IPS DF 6.9 (cell line): ENCODE measurements at regions not wholly inside any gene's neighbourhood (a gene's known extent, or its start where the extent isn't known, plus 50 kb on each side); places are given as distances from the start of the nearest gene placed in this dataset.

Source experiments
- DNase-seq: peaks from one replicate; pipeline ENCODE4 v3.0.0-alpha.2; 2013; ENCODE audit warnings: low read depth, low spot score
- H3K27ac ChIP-seq: one replicate; pipeline ENCODE4 v1.5.1; 2013; ENCODE audit warnings: low read length, control low read depth
- H3K27me3 ChIP-seq: 2 replicates; pipeline ENCODE4 v1.6.1; 2013; ENCODE audit warnings: mild to moderate bottlenecking, low read length; ENCODE audit not compliant: control insufficient read depth, insufficient read depth
- H3K36me3 ChIP-seq: 2 replicates; pipeline ENCODE4 v1.6.1; 2013; ENCODE audit warnings: low read length; ENCODE audit not compliant: control insufficient read depth, insufficient read depth
- H3K4me1 ChIP-seq: 2 replicates; pipeline ENCODE4 v1.6.1; 2013; ENCODE audit warnings: low read length; ENCODE audit not compliant: control insufficient read depth, insufficient read depth
- H3K4me3 ChIP-seq: 2 replicates; pipeline ENCODE4 v1.5.1; 2013; ENCODE audit warnings: mild to moderate bottlenecking, low read length
- H3K9me3 ChIP-seq: 2 replicates; pipeline ENCODE4 v1.6.1; 2013; ENCODE audit warnings: low read length, inconsistent platforms; ENCODE audit not compliant: control insufficient read depth, insufficient read depth
- WGBS: extraction: QIAGEN DNeasy Blood & Tissue Kit; methylation state at CpG from one replicate; pipeline ENCODE4 v1.1.7; 2013; ENCODE audit warnings: mixed read lengths, missing lambda C conversion rate; ENCODE audit not compliant: insufficient read length, insufficient coverage; 5-methylcytosine and 5-hydroxymethylcytosine counted together

DNA sequence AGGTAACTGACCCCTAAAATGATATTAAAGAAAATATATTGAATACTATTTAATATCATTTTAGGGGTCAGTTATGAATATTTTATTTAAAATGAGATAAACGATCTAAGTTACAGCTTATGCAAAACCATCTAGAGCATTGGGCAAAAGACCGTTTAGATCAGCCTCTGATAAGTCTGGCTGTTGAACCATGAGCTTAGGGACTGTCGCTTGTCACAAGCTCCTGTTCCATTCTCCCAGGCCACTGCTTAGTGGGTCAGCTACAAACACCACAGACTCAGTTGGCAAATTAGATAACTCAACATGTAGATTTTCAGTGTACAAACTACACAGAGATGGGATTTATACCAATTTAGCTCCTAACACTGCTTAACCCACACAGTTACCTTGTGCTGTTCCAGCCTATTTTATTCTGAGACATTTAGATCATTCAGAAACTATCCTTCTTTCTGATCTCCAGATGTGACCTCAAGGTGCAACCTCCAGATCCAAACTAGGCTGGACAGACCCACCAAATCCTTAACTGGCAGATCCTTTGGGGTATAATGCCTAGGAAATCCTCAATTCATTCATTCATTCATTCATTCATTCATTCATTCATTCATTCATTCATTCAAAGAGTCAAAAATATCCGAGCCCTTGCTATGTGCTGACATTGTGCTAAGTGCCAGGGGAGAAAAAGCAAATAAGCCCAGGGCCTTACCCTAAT, 82.8 kb downstream of the HRH4 start:
- H3K4me1 ChIP-seq = no peaks in the 10 kb centered on the region
- no peak overlapping the region for H3K27ac ChIP-seq
- DNase-seq = no peak
- no peaks in the 10 kb centered on the region for H3K27me3 ChIP-seq
- H3K4me3 ChIP-seq = no peak overlapping the region
- H3K9me3 ChIP-seq = no peaks in the 10 kb centered on the region
- H3K36me3 ChIP-seq = no peaks in the 10 kb centered on the region
- WGBS = no CpG with 5 or more reads among the region's 4 CpGs

DNA sequence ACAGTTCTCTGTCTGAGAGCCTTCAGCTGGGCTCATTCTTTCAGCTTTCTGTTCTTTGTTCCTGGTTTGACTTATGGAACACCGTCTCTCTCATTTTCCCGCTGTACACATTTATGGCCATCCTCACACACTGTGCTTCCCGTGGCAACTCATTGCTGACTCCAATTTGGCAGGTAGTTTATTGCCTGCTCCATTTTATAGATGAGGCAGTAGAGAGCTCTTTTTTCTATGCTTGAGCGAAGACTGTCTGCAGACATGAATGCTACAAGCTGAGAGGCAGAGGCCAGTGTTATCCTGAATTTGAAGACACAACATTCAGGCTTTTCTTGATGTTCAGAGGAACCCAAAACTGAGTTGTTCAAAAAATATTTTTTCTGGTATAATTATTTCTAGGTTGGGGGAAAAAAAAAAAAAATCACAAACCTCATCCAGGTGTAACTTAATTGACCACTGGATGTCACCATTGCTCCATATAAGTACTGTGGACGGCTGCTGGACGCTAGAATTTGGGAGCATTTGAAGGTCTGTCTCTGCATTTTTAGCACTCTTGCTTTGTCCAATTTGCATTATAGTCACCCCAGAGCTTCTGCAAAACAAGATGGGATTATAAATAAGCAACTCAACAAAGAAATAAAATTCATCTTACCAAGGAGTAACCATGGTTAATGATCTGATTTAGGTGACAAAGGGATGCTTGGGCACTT, 83.5 kb downstream of the HRH4 start:
- no peaks in the 10 kb centered on the region for H3K9me3 ChIP-seq
- no peak overlapping the region for H3K4me3 ChIP-seq
- no peak overlapping the region for H3K27ac ChIP-seq
- no peaks in the 10 kb centered on the region for H3K4me1 ChIP-seq
- H3K27me3 ChIP-seq = no peaks in the 10 kb centered on the region
- WGBS = no CpG with 5 or more reads among the region's 6 CpGs
- no peak for DNase-seq
- H3K36me3 ChIP-seq = no peaks in the 10 kb centered on the region

DNA sequence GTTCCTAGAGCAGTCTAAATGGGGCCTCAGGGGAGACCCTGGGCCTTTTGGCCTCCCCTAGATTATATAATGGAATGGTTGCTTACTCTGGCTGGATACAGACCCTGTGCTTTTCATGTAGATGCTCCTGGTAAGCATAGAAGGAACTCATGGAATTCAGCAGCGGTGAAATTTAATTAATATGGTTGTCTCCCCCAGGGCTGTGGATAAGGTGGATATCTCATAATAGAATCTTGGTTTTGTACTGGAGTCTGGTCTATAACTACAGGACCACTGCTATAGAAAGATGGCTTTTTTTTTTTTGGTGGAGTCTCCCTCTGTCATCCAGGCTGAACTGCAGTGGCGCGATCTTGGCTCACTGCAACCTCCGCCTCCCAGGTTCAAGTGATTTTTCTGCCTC, 84.5 kb downstream of the HRH4 start:
- Histone ChIP-seq H3K4me1 (no peaks in the 10 kb centered on the region), H3K27me3 (no peaks in the 10 kb centered on the region), H3K27ac (no peak overlapping the region), H3K36me3 (no peaks in the 10 kb centered on the region), H3K9me3 (no peaks in the 10 kb centered on the region), H3K4me3 (no peak overlapping the region)
- WGBS = no CpG with 5 or more reads among the region's 4 CpGs
- DNase-seq = no peak

DNA sequence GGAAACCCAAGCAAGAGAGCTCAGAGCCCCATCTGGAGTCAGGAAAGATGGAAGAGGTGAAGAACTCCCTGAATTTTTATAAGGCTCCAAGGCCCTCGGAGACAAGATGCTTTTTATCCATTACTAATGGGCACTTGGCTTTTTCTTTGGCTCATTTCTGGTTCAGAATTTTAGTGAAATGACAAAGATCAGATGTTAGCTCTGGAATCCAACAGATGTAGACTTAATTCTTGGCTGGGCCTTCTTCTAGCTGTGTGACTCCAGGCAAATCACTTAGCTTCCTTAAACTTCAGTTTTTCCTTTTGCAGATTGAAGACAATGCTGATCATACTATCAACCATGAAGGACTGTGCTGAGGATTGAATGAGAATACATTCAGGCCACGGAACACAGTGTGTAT, 85.2 kb downstream of the HRH4 start:
- H3K4me1 ChIP-seq = no peaks in the 10 kb centered on the region
- H3K9me3 ChIP-seq = no peaks in the 10 kb centered on the region
- no peak overlapping the region for H3K4me3 ChIP-seq
- H3K36me3 ChIP-seq = no peaks in the 10 kb centered on the region
- H3K27ac ChIP-seq = no peak overlapping the region
- no peak for DNase-seq
- WGBS = no CpG with 5 or more reads among the region's 2 CpGs
- H3K27me3 ChIP-seq = no peaks in the 10 kb centered on the region

DNA sequence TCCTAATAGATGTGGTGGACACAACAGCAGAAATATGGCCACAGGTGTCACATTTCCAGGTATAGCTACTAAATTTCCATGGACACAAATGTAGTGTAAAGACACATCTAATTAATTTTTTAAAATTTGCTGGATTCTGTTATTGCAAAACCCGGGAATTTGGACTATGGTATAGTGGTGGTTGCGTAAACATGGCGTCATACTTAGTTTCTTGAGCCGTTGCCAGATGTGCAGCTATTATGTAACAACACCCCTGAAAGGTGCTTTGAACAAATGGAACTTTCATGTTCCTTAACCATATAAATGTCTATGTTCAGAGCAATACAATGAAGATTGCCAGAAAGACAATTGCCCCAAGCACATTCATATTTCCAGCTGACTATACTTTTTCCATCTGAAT, 85.9 kb downstream of the HRH4 start:
- no peak for DNase-seq
- no peaks in the 10 kb centered on the region for H3K27me3 ChIP-seq
- H3K9me3 ChIP-seq = no peaks in the 10 kb centered on the region
- no peak overlapping the region for H3K4me3 ChIP-seq
- no CpG with 5 or more reads among the region's 4 CpGs for WGBS
- no peaks in the 10 kb centered on the region for H3K36me3 ChIP-seq
- H3K27ac ChIP-seq = no peak overlapping the region
- H3K4me1 ChIP-seq = no peaks in the 10 kb centered on the region

DNA sequence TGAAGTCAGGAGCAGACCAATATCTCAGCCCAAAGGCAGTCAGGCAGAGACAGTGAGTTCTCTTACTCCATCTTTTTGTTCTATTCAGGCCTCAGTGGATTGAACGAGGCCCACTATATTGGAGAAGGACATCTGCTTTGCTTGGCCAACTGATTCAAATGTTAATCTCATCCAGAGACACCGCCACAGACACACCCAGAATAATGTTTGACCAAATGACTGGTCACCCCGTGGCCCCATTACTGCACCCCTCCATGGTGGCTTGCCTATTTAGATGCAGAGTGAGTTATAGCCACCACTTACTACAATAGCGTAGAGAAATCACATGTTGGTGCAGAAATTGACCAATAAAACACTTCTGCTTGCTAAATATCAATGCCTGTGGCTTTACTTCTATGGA, 88.1 kb downstream of the HRH4 start:
- no CpG with 5 or more reads among the region's 4 CpGs for WGBS
- H3K36me3 ChIP-seq = no peaks in the 10 kb centered on the region
- H3K9me3 ChIP-seq = no peaks in the 10 kb centered on the region
- no peak for DNase-seq
- no peak overlapping the region for H3K4me3 ChIP-seq
- no peak overlapping the region for H3K27ac ChIP-seq
- no peaks in the 10 kb centered on the region for H3K27me3 ChIP-seq
- no peaks in the 10 kb centered on the region for H3K4me1 ChIP-seq

DNA sequence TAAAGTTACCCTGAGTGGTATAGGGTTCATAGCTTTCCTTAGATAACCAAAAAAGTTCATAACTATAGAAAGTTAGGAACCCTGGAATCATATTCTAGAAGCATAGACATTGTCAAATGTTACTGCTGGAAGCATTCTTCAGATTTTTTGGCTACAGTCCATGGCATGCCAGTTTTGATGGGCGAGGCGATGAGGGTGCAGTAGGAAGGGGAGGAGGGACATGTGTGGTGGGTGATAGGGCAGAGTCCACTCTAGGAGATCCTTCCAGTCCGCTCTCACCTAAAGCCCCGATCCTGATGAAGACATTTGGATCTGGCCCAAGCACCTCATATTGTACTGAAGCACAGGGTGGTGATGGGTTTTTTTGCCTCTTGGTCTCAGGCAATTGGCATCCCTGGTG, 91.8 kb downstream of the HRH4 start:
- H3K9me3 ChIP-seq = no peaks in the 10 kb centered on the region
- H3K27me3 ChIP-seq = no peaks in the 10 kb centered on the region
- no CpG with 5 or more reads among the region's 4 CpGs for WGBS

DNA sequence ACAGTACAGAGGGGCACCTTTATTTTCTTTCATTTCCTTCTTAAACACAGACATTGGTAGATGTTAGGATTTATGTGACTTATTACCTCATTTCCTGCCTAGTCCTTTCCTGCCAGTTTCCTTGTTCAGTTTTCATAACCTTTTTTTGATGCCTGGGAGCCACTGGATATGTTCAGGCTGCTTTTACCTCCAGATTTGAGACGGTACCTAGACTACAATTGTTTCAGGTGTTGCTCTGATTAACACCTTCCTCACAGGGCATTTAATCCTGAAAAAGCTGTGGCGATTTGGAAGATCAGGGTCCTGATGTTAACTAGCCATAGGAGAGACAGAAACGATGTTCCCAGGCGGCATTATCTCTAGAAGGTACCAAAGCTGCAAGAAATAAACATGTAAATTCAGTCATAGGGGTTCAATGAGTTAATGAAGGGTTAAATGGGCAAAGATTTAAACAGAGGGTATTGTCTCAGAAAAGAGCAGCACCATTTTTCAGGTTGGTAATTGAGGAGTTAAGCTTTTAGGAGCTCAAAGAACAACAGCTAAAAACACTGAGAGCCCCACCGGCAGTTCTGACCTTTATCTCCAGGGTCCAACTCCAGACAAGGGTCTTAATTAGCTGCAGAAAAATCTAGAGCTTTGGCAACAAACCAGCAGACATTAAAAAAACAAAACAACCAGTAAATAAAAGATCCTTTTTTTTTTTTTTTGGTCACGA, 93.3 kb downstream of the HRH4 start:
- WGBS = no CpG with 5 or more reads among the region's 6 CpGs
- DNase-seq = no peak
- no peaks in the 10 kb centered on the region for H3K4me1 ChIP-seq
- H3K4me3 ChIP-seq = no peak overlapping the region
- no peaks in the 10 kb centered on the region for H3K27me3 ChIP-seq
- H3K36me3 ChIP-seq = no peaks in the 10 kb centered on the region
- H3K9me3 ChIP-seq = no peaks in the 10 kb centered on the region
- H3K27ac ChIP-seq = no peak overlapping the region

More for the DNA sequence above, 91.8 kb downstream of the HRH4 start:
- Histone ChIP-seq H3K27ac (no peak overlapping the region), H3K4me3 (no peak overlapping the region), H3K4me1 (no peaks in the 10 kb centered on the region), H3K36me3 (no peaks in the 10 kb centered on the region)
- no peak for DNase-seq

DNA sequence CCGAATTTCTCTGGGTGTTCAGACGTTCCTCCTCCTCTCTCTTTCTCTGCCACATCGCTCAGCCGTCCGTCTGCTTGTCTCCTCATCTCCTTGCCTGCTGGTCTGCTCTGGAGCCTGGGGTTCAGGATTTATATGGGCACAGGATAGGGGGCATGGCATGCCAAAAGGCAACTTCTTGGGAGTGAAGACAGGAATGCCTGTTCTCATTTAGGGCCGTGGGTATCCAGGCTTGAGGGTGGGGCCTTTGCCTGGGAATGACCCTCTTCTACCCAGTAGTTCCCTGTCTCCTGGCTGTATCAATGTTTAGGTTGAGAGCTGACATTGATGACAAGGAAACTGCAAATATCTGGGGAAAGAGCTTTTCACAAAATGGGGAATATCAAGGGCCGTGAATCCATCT, 98.0 kb downstream of the HRH4 start:
- Histone ChIP-seq H3K27ac (no peak overlapping the region), H3K27me3 (no peaks in the 10 kb centered on the region), H3K4me3 (no peak overlapping the region), H3K4me1 (no peaks in the 10 kb centered on the region), H3K9me3 (no peaks in the 10 kb centered on the region), H3K36me3 (no peaks in the 10 kb centered on the region)
- no peak for DNase-seq
- WGBS = no CpG with 5 or more reads among the region's 7 CpGs

DNA sequence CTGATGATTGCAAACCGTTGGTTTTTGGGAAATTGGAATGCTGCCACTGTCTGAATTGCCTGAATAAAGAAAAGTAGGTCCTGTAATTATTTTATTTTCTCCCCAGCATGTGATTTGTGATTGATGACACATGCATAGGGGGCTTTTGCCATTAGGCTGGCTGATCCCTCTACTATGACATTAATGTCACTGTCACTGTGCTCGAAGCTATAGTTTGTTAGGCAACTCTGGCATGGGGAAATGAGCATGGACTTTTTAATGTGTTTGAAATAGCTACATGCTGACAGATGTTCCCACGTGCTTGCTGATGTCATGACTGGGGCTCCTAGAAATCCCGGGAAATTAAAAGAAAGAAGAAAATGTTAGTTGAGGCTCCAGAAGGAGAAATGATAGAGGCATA, 99.1 kb downstream of the HRH4 start:
- Histone ChIP-seq H3K4me1 (no peaks in the 10 kb centered on the region), H3K27me3 (no peaks in the 10 kb centered on the region), H3K4me3 (no peak overlapping the region), H3K9me3 (no peaks in the 10 kb centered on the region), H3K36me3 (no peaks in the 10 kb centered on the region), H3K27ac (no peak overlapping the region)
- WGBS = no CpG with 5 or more reads among the region's 4 CpGs
- no peak for DNase-seq
